ENCODE measurements at regions not wholly inside any gene's neighbourhood (a gene's known extent, or its start where the extent isn't known, plus 50 kb on each side); places are given as distances from the start of the nearest gene placed in this dataset.

DNA sequence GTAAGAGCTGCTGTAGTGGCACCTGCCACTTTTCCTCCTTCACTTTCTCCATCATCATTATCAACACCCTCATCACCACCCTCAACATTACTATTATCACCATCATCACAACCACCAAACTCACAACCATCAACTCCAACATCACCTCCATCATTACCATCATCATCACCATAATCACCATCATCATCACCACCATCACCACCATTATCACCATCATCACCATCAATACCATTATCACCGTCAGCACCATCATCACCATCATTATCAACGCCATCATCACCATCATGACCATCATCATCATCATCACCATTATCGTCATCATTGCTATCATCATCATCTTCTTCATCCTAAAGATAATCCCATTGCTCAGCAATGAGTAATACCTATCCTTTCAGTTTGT is 255.8 kb downstream of the CYRIA start (continued):
- TF ChIP-seq, protein P1, sequence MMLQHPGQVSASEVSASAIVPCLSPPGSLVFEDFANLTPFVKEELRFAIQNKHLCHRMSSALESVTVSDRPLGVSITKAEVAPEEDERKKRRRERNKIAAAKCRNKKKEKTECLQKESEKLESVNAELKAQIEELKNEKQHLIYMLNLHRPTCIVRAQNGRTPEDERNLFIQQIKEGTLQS (IDR thresholded peaks at IDR 0.05; ENCODE audit: insufficient read depth, low read depth, low read length), result no peak
- TF ChIP-seq KDM5A (IDR thresholded peaks at IDR 0.05; ENCODE audit: low read length) (no peak), RBBP5 (IDR thresholded peaks at IDR 0.05; ENCODE audit: borderline replicate concordance, low read depth, low read length) (no peak)

Data from H1 (cell line).